HG03565 (cell line): ENCODE measurements at regions not wholly inside any gene's neighbourhood (a gene's known extent, or its start where the extent isn't known, plus 50 kb on each side); places are given as distances from the start of the nearest gene placed in this dataset.

ENCODE experiments used
- ATAC-seq: cut with Tn5 transposase; IDR thresholded peaks from one replicate; pipeline ENCODE4 v1.9.1; 2021; ENCODE audit warnings: mild to moderate bottlenecking, moderate library complexity; ENCODE audit not compliant: unreplicated experiment

- no peak for ATAC-seq
These were observed 168.8 kb upstream of the HS3ST1 start for GRCh38 chr4:11597506-11597905.

- no peak for ATAC-seq
These were observed 168.3 kb upstream of the HS3ST1 start for GRCh38 chr4:11596989-11597388.

- no peak for ATAC-seq
These were observed 165.0 kb upstream of the HS3ST1 start for GRCh38 chr4:11593576-11594116.

GRCh38 chr4:11592276-11592675 is 163.6 kb upstream of the HS3ST1 start:
- no peak for ATAC-seq

- ATAC-seq = no peak
These were observed 161.4 kb upstream of the HS3ST1 start for GRCh38 chr4:11590132-11590531.

GRCh38 chr4:11589676-11590075 is 161.0 kb upstream of the HS3ST1 start:
- no peak for ATAC-seq

- ATAC-seq = no peak
These were observed 159.1 kb upstream of the HS3ST1 start for GRCh38 chr4:11587797-11588196.

- ATAC-seq = no peak
These were observed 156.8 kb upstream of the HS3ST1 start for GRCh38 chr4:11585506-11585905.

- ATAC-seq = no peak
These were observed 139.8 kb upstream of the HS3ST1 start for GRCh38 chr4:11568511-11568910.

- peak; percentile 76 for ATAC-seq
These were observed 137.8 kb upstream of the HS3ST1 start for GRCh38 chr4:11566444-11567022.

- peak; percentile 31 for ATAC-seq
These were observed 137.2 kb upstream of the HS3ST1 start for GRCh38 chr4:11565899-11566298.

- no peak for ATAC-seq
These were observed 136.5 kb upstream of the HS3ST1 start for GRCh38 chr4:11565213-11565612.

GRCh38 chr4:11564021-11564420 is 135.3 kb upstream of the HS3ST1 start:
- no peak for ATAC-seq

- ATAC-seq = no peak
These were observed 120.8 kb upstream of the HS3ST1 start for GRCh38 chr4:11549525-11549924.

GRCh38 chr4:11548597-11549082 is 119.9 kb upstream of the HS3ST1 start:
- ATAC-seq = peak; percentile 98

- ATAC-seq = no peak
These were observed 117.9 kb upstream of the HS3ST1 start for GRCh38 chr4:11546391-11547175.

GRCh38 chr4:11545651-11546050 is 117.0 kb upstream of the HS3ST1 start:
- no peak for ATAC-seq

- no peak for ATAC-seq
These were observed 115.5 kb upstream of the HS3ST1 start for GRCh38 chr4:11544211-11544610.

- ATAC-seq = no peak
These were observed 115.0 kb upstream of the HS3ST1 start for GRCh38 chr4:11543706-11544105.

GRCh38 chr4:11542952-11543351 is 114.3 kb upstream of the HS3ST1 start:
- no peak for ATAC-seq

- ATAC-seq = no peak
These were observed 109.2 kb upstream of the HS3ST1 start for GRCh38 chr4:11537846-11538245.

GRCh38 chr4:11535333-11535732 is 106.6 kb upstream of the HS3ST1 start:
- ATAC-seq = no peak
